Islet precursor cell (in vitro differentiated cells): ENCODE measurements at regions not wholly inside any gene's neighbourhood (a gene's known extent, or its start where the extent isn't known, plus 50 kb on each side); places are given as distances from the start of the nearest gene placed in this dataset.
A peak's percentile ranks its signal among the peaks of the same experiment; 100 is the strongest.

ENCODE experiments used
- DNase-seq: peaks from one replicate; pipeline ENCODE4 v3.0.0-alpha.2; 2018

DNA sequence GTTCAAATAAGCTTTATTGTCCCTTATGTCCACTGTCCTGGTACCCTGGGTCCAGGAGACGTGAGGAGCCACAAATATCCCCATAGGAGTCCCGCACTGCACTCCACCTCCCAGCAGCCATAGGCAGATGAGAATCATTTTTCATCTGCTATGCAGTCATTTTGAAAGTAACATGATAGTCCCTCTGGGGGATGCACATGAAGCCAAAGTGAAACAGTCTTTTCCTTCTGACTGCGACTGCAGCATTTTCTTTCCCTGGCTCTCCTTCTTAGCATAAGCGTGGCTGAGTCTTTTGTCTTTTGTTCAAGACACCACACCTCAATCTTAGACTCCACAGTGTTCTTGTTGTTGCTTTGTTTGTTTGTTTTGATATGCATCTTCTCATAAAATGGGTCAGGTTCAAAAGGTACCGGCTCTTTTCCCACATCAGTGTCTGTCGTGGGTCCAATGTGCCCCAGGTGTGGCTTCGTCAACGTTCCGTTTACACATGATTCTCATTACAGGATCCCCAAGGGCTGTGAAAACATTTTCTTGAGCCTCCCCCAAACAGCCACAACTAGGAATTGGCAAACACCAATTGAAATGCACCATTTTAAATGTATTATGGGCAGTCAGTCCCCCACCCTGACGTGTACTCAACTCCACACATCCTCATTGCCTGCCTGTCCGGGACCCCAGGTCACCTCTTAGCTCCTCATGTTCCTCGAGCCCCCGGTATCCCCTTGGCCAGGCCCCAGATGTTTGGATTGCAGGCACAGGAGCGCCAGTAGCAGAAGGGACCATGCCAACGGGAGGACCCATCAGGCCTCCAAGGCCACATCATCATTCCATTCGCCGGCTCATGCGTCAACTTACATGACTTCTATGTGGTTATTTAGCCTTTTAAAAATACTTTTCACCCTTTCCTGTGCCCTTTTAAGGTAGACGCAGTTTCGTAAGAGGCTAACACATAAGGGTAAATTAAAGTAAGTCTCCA, 237.8 kb upstream of the DAPK1 start:
- DNase-seq = no peak

DNA sequence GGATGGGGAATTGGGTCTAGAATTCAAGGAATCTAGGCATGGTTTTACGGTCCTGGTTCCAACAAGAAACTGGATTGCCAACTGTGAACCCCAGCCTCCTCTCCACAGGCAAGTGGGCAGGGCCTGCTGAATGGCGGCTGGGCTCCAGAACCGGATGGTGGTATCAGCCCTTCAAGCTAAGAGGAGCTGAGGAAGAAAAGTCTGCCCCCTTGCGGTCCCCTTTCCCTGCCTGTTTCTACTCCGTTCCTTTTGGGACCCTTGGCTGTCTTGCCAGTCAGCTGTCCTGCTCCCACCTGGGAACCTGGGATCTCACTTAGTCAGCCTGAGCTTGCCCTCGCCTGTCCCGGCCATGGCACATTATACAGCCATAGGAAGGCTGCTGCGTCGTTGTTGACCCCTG, 234.4 kb upstream of the DAPK1 start:
- peak; percentile 58 for DNase-seq

DNA sequence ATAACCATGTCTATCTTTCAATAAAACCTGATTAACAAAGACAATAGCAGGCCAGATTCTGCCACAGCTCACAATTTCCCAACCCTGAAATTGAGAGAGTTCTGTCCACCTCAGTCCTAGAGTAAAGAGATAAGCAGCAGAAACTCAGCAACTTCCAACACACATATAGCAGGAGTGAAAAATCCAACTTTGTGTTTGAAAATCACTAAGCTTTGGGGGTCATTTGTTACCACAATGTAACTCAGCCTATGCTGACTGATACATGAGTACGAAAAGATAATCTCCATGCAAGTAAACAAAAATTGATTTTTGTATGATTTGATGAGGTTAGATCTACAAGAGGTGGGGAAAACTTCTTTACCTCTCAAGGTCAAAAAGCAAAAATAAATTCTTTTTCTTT, 231.0 kb upstream of the DAPK1 start:
- DNase-seq = no peak

DNA sequence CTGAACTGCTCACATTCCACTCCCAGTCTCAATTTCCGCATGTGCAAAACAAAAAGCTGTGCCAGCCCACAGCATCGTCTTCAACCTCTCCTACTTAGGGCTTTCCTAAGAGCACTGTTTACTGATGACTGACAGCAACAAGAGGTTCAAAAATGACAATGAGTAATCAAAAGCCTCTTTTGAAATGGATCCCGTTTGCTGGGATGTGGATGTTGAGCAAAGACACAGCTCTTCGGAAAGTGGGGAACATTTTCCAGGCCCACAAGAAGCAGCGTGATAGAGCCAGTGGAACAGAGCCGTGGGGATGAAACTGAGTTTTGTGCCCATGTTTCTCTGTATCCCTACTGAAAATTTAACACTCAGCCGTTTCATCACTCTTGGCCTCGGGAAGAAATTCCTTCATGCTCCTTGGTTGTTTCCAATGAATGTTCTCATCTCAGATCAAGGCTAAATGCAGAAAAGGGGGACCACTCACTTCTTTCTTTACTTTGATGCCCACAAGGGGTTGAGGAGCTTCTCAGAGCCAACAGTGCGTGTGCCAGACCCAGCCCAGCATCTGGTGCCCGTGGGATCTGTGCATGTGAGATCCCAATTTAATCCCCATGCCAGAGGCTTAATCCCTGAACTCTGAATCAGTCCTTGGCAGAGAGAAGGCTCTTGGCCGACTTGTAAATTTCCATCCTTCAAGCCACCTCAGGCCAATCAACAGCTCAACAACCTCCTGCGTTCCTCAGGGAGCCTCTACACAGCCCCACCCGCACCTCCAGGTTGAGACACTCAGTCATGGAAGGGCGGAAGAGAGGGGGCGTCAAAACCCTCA, 230.2 kb upstream of the DAPK1 start:
- DNase-seq = no peak

DNA sequence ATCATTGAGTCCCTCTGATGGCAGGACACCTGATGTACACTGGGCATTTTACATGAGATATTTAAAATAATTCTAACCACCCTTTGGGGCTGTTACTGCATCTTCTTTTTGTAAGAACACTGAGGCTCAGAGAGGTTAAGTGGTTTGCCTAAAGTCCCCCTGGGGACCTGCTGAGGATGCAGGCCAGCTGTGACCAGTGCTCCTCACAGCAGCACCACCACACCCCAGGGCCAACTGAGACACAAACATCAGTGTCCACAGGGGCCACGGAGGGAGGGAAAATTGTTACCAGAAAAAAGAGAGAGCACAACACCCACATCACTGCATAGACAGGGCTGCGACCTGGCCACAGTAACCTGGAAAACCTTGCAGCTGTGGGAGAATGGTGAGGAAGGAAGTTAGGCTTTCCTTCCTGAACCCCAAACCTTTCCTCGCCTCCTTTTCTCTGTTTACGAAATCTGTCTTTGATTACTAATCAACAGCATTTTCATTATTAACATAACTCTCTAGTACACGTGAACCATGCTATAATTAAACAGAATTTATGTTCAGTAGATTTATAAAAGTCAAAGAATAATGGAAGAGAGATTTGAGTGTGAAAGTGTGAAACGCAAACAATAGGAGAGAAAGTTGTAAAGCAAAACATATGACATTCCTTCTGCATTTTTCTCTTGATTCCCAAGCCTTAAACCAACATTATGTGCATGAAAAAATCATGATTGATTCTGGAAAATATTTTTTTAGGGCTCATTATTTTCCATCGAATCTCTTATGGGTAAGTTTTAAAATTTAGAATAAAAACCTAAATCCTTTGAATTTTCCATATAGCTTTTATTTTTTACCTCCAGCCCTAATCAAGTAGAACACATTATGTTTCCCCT, 228.1 kb upstream of the DAPK1 start:
- DNase-seq = no peak

DNA sequence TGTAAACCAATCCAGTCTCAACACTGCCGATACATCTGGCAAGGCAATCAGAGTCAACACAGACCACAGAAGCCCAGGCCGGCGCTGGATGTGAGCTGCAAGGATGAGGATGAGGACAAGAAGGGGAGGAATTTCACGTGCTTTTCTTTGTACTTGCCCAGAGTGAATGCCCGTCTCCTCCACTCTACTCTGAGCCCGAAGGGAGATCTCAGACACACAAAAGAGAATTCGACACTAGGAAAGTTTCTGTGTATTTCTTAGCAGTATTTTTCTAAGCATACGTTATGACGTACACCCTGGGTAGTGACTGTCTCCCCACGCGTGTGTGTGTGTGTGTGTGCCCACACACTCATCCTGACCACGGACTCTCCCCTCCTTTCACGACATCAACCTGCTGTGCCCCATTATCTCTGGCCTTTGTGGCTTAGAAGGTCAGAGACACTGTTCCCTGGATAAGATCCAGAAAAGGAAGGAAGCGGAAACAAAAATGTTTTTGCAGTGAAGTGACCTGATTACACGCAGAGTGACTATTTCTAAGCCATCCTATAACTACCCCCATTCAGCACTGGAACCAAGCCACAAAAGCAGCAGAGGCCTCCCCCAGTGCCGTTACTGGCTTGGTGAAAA, 227.3 kb upstream of the DAPK1 start:
- DNase-seq = no peak

DNA sequence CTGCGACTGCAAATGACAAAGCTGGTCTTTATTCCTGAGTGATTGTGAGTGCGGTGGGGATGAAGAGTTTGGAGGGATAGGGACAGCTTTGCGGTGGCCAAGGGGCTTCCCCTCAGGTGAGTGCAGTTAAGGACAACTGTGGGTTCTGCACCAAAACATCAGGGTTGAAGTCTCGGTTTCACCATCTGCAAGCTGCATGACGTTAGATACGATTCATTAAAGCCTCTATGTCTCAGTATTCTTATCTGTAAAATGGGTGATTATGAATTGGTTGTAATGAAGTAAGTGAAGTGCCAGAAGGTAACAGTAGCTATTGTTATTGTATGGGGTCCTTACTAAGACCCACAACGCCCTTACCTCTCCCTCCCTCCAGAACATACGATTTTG, 226.8 kb upstream of the DAPK1 start:
- no peak for DNase-seq

DNA sequence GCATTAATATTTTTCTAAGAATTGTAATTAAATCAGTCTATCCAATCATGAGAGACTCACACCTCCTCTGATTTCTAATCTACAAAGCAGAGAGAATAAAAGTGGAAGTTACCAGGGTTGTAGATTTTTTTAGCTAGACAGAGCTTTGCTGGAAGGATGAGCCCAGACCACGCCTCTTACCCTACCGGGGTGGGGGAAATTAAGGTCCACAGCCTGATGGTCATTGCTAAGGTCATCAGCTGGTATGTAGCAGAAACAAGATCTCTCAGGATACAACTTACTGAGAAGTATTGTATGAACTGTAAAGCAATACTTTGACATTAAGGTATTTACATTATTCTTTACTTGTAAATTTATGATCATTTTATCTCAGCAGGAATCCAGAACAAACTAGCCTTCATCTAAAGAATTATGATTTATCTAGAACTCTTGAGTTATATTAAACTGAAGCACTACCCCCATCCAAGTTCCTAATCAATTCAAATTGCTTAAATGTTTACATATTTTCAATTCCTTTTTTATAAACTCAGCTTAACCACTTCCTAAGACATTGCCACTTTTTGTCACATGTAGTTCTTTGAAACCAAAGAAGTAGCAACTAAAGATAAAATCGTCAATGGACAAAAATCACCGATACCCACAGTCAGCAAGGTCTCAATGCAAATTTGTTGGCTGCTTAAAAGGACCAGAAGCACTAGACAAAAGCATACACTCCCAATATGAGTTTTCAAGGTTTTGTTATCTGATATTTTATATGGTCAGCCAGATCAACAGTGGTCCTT, 225.8 kb upstream of the DAPK1 start:
- no peak for DNase-seq

DNA sequence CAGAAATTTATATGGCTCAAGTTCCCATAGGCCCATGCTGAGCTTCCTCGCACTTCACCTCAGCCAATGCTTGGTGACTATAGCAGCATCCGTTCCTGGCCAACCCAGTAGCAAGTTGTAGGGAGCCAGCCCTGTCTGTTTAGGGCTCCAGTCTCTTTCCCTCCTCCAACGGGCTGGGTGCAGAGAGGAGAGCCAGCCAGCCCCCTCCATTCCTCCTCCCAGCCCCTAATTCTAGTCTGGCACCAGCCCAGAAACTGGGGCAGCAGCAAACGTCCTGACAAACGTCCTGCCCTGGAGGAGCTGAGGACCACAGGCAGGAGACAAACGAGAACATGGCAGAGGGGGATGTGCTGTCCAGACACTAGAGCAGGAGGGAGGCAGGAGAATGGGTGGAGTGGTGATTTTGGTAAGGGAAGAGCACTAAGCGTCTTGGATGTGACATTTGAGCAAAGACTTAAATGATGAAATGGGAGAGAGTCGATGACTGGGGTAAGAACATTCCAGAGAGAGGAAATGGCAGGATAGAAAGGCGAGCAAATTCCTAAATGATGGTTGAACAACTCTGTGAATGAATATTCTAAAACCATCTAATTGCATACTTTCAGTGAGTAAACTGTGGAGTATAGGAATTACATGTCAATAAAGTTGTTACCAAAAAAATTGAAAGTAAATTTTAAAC, 222.5 kb upstream of the DAPK1 start:
- no peak for DNase-seq

DNA sequence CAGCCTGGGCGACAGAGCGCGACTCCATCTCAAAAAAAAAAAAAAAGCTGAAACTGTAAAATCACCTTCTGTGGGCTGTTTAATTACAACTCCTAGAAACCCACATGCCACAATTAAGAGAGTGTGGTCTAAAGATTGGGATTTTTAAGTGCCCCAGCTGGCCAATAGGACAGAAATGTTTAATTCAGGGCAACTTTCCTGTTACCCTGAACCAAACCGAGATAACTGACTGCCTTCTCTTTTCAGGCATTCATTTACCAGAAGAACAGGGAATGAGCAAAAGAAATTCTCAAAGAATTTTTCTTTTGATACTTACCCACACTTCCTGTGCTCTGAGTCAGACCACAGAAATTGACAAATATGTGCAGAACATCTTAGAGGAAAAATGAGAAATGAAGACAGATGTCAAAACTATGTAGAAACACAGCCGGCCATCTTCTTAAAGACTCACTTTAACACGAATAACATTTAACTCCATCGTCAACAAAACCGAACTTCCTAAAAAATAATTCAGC, 221.3 kb upstream of the DAPK1 start:
- DNase-seq = no peak

DNA sequence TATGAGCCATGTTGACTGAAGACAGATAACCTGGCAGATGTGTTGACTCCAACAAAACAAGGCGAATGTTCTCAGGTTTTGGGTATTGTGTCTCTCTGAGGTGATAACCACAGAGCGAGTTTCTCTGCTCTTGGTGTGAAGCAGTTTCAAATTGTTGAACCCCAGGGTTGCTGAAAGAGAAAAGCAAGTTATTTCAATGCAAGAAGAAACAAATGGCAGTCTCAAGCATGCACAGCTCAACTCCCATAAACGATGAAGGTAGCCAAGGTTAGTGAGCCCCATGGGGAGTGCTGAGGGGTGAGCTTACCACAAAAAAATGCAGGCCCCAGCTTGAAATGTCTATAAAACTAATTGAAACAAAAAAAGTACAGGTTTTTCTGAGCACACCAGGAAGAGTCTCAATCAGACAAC, 220.8 kb upstream of the DAPK1 start:
- no peak for DNase-seq

DNA sequence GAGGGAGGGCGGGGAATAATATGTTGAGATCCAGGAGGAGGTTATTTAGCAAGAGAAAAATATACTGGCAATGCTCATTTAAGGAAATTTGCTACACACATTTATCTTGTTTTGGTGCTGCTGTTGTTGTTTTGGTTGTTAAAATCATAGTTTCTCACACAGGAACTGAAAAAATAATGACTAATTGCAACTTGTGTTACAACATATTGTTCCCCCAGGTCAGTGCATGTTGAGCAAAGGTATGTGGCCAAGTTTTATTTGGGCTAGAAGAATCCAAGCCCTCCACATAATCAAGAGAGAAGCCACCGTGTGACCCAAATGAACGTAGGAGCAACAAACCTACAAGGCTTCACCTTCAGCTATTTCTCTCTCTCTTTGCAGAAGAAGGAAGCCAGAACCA, 220.3 kb upstream of the DAPK1 start:
- DNase-seq = no peak

DNA sequence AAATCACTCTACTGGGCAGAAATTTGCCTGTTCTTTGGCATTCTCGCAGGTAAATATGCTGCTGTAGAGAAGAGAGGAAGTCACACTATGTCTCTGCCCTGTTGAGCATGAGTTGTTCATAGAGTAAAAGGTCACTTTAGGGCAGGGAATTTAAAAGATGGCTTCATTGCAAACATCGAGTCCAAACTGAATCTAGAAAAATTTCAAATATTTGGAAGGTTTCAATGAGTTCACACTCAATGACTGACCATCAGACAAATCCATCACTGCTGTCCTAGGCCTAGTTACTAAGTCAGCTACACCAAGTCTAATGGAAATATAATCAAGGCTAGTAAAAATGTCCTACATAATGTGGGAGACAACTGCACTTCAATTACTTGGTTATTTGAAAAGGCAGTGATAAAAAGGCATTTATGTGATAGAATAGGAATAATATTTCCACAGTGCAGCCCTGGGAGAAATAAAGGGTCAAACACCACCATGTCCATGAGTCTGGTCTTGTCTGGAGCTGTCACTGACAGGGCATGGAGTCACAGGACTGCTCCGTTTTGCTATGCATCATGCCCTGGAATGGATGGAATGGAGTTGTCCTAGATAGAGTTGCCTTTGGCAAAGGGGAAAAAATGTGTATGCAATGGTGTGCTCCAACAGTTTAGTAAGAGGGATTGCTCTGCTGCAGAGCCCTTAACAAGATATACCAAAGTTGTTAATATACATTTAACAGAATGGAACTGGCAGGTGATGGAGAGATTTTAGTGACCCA, 218.5 kb upstream of the DAPK1 start:
- DNase-seq = no peak

DNA sequence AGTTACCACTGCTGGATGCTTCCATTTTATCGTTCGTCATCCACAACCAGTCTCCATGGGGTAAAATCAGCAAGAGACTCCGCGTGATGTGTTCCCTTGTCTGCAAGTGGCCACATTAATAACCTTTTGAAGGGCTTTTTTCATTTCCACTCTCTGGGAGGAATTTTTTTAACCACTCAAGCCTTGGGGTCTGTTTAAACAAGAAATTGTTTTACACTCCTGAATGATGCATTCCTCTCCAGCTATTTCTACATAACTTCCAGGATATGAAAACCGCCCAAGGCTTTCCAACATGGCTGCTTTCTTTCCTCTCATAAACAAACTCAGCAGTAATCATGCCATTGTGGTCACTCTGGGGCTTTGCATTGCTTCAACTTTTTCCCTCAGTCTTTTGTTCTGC, 217.2 kb upstream of the DAPK1 start:
- no peak for DNase-seq

DNA sequence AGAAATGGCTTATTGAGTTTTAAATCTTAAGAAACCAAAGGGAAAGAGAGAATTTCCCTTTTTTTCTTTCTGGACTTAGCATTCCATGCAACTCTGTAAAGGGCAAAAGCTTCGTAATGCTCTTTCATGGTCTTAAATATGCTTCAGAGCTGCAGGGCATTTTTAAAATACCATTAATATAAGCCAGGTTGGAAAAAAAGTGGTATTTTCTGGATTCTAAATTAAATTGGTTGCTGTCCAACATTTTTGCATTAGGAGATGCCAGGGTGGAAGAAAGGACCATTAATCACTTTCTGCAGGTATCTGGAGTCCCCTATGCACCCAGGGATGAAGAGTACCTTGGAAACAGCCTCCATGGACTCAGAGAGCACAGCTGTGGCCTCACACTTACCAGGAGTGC, 215.1 kb upstream of the DAPK1 start:
- DNase-seq = no peak

DNA sequence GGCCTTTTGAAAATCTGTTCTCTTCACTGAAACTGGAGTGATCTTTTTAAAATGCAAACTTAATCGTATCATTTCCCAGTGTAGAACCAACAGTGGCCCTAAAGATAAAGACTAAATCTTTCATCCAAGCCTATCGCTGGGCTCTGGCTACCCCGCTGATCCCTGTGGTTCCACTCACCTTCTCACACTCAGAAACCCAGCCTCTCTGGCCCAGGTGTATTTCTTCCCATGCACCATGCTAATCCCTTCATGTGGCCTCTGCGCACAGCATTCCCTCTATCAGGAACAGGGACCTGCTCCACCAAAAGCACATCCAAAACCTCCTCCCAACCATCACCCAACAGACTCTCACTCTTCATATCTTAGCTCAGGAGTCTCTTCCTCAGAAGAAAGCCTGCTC, 214.1 kb upstream of the DAPK1 start:
- DNase-seq = no peak

DNA sequence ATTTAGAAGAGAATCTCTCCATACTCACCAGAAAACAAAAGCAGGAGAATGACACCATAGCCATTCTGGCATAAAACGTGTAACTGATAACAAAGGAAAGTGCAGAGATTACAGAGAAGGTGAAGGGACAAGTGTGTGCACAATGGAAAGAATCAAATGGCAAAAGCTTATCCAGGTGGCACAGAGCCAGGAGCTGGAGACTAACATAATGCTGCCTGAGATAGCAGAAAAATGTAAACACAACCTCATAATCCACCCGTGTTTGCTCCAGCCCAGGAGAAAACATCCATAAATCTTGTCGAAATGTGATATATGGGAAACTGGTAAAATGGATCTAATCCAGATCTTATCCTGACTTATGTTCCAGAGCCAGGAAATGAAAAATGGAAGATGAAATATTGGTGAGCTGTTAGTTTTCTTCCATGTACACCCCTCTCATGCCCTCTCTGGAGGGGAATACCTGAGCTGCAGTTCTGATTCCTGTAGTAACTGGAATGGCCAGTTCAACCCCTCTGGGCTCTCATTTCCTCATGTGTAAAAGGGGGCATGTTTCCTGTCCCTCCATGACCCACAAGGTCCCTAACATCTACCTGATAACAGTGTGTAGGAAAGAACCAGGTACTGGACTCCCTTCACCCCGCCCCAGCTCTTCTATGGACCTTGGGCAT, 212.3 kb upstream of the DAPK1 start:
- DNase-seq = no peak

DNA sequence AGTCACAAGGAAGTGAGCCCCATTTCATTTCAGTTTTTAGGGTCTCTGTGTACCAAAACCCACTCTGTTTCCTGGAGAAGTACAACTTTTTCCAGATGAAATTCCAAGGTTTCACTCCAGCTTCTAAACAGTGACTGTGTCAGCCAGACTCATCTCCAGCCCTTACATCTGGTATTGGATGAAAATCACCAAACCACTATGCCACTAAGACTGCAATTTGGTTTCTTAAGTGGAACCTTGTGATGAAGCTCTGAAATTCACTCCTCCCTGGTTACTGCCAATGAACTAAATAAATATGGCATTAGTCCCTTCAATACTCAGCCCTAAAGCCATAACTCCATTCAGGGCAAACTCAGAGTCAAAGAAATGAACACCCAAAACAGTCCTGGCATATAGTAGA, 211.2 kb upstream of the DAPK1 start:
- no peak for DNase-seq

DNA sequence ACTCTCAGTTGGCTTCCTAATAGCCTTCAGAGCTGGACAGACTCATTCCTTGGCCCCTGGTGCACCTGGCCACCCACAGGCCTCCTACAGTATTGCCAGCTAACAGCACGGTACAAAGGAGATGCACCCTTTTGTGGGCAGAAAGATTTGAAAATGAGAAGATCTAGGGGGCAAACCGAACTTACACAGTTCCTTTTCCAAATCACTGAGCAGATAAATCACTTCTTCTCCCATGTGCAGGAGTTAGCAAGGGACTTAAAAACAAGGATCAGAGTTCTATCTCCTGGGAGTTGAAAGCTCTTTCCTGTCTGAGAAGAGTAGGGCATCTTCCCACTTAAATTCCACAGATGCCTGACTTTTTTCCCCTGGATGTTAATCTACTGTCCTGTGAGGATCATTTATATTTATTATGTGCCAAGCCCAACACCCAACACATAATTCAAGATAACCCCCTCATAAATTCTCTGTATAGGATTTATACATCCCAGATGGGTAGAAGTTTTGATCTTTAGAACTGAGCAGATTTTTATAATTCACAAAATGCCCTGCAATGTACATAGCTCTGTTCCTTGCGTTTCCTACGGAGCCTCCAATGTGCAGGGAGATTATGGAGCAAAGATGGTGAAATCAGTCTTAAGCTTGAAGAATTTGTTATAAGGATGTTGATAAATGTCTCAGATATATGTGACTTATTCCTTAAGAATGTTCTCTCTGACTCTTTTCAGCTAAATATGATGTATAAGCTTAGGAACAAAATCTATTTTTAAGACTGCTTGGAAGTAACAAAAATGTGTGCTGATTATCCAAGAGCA, 207.2 kb upstream of the DAPK1 start:
- no peak for DNase-seq
